WTC11 (cell line): ENCODE measurements at regions not wholly inside any gene's neighbourhood (a gene's known extent, or its start where the extent isn't known, plus 50 kb on each side); places are given as distances from the start of the nearest gene placed in this dataset.

ENCODE experiments used
- ATAC-seq: fragments of 200-7000 bp; cut with Tn5 transposase; 2 replicates; pipeline ENCODE4 v1.10.0; 2021; ENCODE audit warnings: mild to moderate bottlenecking, moderate library complexity
- CTCF ChIA-PET: fragments of 300-600 bp; sonication (Branson Sonifier 250); formaldehyde crosslinking; loops from one replicate; lab custom pipeline; 2021; ENCODE audit warnings: antibody characterized with exemption; lab: Charles Lee
- POLR2A ChIA-PET: fragments of 350-600 bp; sonication (Branson Sonifier 250); formaldehyde crosslinking; loops from one replicate; lab custom pipeline; 2021; ENCODE audit warnings: antibody characterized with exemption; lab: Charles Lee
- DNase-seq: peaks from one replicate; pipeline ENCODE4 v3.0.0; 2021; ENCODE audit warnings: low spot score
- H3K27ac Mint-ChIP-seq: 2 replicates; pipeline ENCODE4 v1.8.0; 2021; ENCODE audit warnings: mixed read lengths
- H3K27me3 Mint-ChIP-seq: 2 replicates; pipeline ENCODE4 v1.8.0; 2021; ENCODE audit warnings: low read depth, mild to moderate bottlenecking, moderate library complexity, mixed read lengths
- H3K36me3 Mint-ChIP-seq: 2 replicates; pipeline ENCODE4 v1.8.0; 2021; ENCODE audit warnings: mixed read lengths
- H3K4me1 Mint-ChIP-seq: 2 replicates; pipeline ENCODE4 v1.8.0; 2022; ENCODE audit warnings: mixed read lengths
- H3K4me3 Mint-ChIP-seq: 2 replicates; pipeline ENCODE4 v1.8.0; 2021; ENCODE audit warnings: mild to moderate bottlenecking, moderate library complexity, mixed read lengths
- H3K9me3 Mint-ChIP-seq: 2 replicates; pipeline ENCODE4 v1.8.0; 2021; ENCODE audit warnings: mixed read lengths
- ARID4B ChIP-seq: sonication (generic); formaldehyde crosslinking; IDR thresholded peaks from 2 replicates; pipeline ENCODE4 v1.8.0; 2023; ENCODE audit warnings: missing genetic modification reagents, mild to moderate bottlenecking, borderline replicate concordance
- ATF2 ChIP-seq: sonication (generic); formaldehyde crosslinking; IDR thresholded peaks from 2 replicates; pipeline ENCODE4 v1.8.1; 2022; ENCODE audit warnings: low read depth, missing genetic modification reagents, borderline replicate concordance
- ESRRA ChIP-seq: sonication (generic); formaldehyde crosslinking; IDR thresholded peaks from 2 replicates; pipeline ENCODE4 v1.8.1; 2022; ENCODE audit warnings: mild to moderate bottlenecking, missing genetic modification reagents, borderline replicate concordance
- GRHL2 ChIP-seq: fragments of 250-450 bp; sonication (Bioruptor Pico); IDR thresholded peaks from 2 replicates; pipeline ENCODE4 v1.8.0; 2022; ENCODE audit warnings: mild to moderate bottlenecking, moderate library complexity; ENCODE audit not compliant: insufficient replicate concordance, severe bottlenecking
- GTF2I ChIP-seq: fragments of 250-450 bp; sonication (Bioruptor Pico); conservative IDR thresholded peaks from 2 replicates; pipeline ENCODE4 v1.4.0; 2021; ENCODE audit warnings: mild to moderate bottlenecking
- HMGXB4 ChIP-seq: sonication (generic); formaldehyde crosslinking; IDR thresholded peaks from 2 replicates; pipeline ENCODE4 v1.8.1; 2023; ENCODE audit warnings: mild to moderate bottlenecking, moderate library complexity, missing genetic modification reagents
- JUN ChIP-seq: sonication (generic); formaldehyde crosslinking; IDR thresholded peaks from 2 replicates; pipeline ENCODE4 v1.8.0; 2023; ENCODE audit warnings: mild to moderate bottlenecking, missing genetic modification reagents
- NFATC4 ChIP-seq: fragments of 250-450 bp; sonication (Bioruptor Pico); IDR thresholded peaks from 2 replicates; pipeline ENCODE4 v1.9.0; 2021; ENCODE audit warnings: mild to moderate bottlenecking
- OVOL2 ChIP-seq: fragments of 250-450 bp; sonication (Bioruptor Pico); IDR thresholded peaks from 2 replicates; pipeline ENCODE4 v1.9.0; 2021; ENCODE audit warnings: mild to moderate bottlenecking, borderline replicate concordance
- PRDM15 ChIP-seq: sonication (generic); formaldehyde crosslinking; IDR thresholded peaks from 2 replicates; pipeline ENCODE4 v1.8.0; 2022; ENCODE audit warnings: missing genetic modification reagents
- PREB ChIP-seq: sonication (generic); formaldehyde crosslinking; IDR thresholded peaks from 2 replicates; pipeline ENCODE4 v1.8.1; 2022; ENCODE audit warnings: mild to moderate bottlenecking, missing genetic modification reagents, moderate library complexity, borderline replicate concordance
- SP1 ChIP-seq: sonication (generic); formaldehyde crosslinking; conservative IDR thresholded peaks from 2 replicates; pipeline ENCODE4 v1.8.1; 2022; ENCODE audit warnings: missing genetic modification reagents
- ZMAT4 ChIP-seq: fragments of 250-450 bp; sonication (Bioruptor Pico); IDR thresholded peaks from 2 replicates; pipeline ENCODE4 v1.9.0; 2021; ENCODE audit warnings: mild to moderate bottlenecking
- ZNF138 ChIP-seq: sonication (generic); formaldehyde crosslinking; conservative IDR thresholded peaks from 2 replicates; pipeline ENCODE4 v1.8.1; 2022; ENCODE audit warnings: mild to moderate bottlenecking, moderate library complexity, missing genetic modification reagents
- ZNF281 ChIP-seq: sonication (generic); formaldehyde crosslinking; IDR thresholded peaks from 2 replicates; pipeline ENCODE4 v1.8.0; 2023; ENCODE audit warnings: mild to moderate bottlenecking, missing genetic modification reagents
- ZNF317 ChIP-seq: sonication (generic); formaldehyde crosslinking; IDR thresholded peaks from 2 replicates; pipeline ENCODE4 v1.8.1; 2023; ENCODE audit warnings: low read depth, mild to moderate bottlenecking, moderate library complexity, missing genetic modification reagents, borderline replicate concordance
- ZNF532 ChIP-seq: fragments of 250-450 bp; sonication (Bioruptor Pico); IDR thresholded peaks from 2 replicates; pipeline ENCODE4 v1.9.0; 2021; ENCODE audit warnings: mild to moderate bottlenecking, borderline replicate concordance

- Mint-ChIP-seq H3K36me3 (no peaks in the 10 kb centered on the region), H3K4me1 (peaks cover 10% of the 10 kb centered on the region), H3K27ac (no peak overlapping the region), H3K9me3 (no peaks in the 10 kb centered on the region), H3K27me3 (no peaks in the 10 kb centered on the region), H3K4me3 (no peak overlapping the region)
- ChIA-PET POLR2A (no interaction called here), CTCF (interaction anchor here (0.7 kb wide), 1 partner anchor 339 kb away, joined by 4 read pairs; no protein-coding TSS in a partner anchor)
- ATAC-seq = no peak
- no peak for DNase-seq
- TF ChIP-seq PRDM15 (CRISPR knock-in tag) = no peak
- no peak for TF ChIP-seq PREB (CRISPR knock-in tag)
- TF ChIP-seq JUN (CRISPR knock-in tag) = no peak
- TF ChIP-seq ZNF281 (CRISPR knock-in tag) = no peak
- no peak for TF ChIP-seq OVOL2 (CRISPR knock-in tag)
- no peak for TF ChIP-seq ZNF138 (CRISPR knock-in tag)
- TF ChIP-seq HMGXB4 (CRISPR knock-in tag) = no peak
- no peak for TF ChIP-seq GTF2I (CRISPR knock-in tag)
- no peak for TF ChIP-seq ARID4B
- TF ChIP-seq ZMAT4 (CRISPR knock-in tag) = no peak
- TF ChIP-seq ATF2 = no peak
- no peak for TF ChIP-seq ZNF317 (CRISPR knock-in tag)
- no peak for TF ChIP-seq GRHL2
- TF ChIP-seq ZNF532 (CRISPR knock-in tag) = no peak
- TF ChIP-seq ESRRA (CRISPR knock-in tag) = no peak
- no peak for TF ChIP-seq SP1
- no peak for TF ChIP-seq NFATC4 (CRISPR knock-in tag)
These were observed 184.5 kb upstream of the ATP11B start for GRCh38 chr3:182608832-182609231.
